GM12891 (cell line): ENCODE measurements at regions not wholly inside any gene's neighbourhood (a gene's known extent, or its start where the extent isn't known, plus 50 kb on each side); places are given as distances from the start of the nearest gene placed in this dataset.

ENCODE experiments used
- PAX5 ChIP-seq: IDR thresholded peaks from 2 replicates; pipeline ENCODE4 v1.6.1; 2011; ENCODE audit warnings: low read length, moderate library complexity, mild to moderate bottlenecking; ENCODE audit not compliant: insufficient read depth, severe bottlenecking
- POLR2A ChIP-seq: IDR thresholded peaks from 2 replicates; pipeline ENCODE4 v1.6.1; 2011; ENCODE audit warnings: low read depth, low read length, control low read depth
- POLR2AphosphoS5 ChIP-seq: IDR thresholded peaks from 2 replicates; pipeline ENCODE4 v1.6.1; 2011; ENCODE audit warnings: low read depth, low read length, control low read depth
- POU2F2 ChIP-seq: IDR thresholded peaks from 2 replicates; pipeline ENCODE4 v1.6.1; 2011; ENCODE audit warnings: low read depth, mild to moderate bottlenecking, control low read depth, low read length, moderate library complexity
- SPI1 ChIP-seq: IDR thresholded peaks from 2 replicates; pipeline ENCODE4 v1.6.1; 2011; ENCODE audit warnings: low read depth, low read length, control low read depth
- TAF1 ChIP-seq: IDR thresholded peaks from 2 replicates; pipeline ENCODE4 v1.6.1; 2011; ENCODE audit warnings: low read depth, low read length, control low read depth

- TF ChIP-seq POLR2A (no peak), POLR2AphosphoS5 (no peak), TAF1 (no peak), POU2F2 (no peak; the same call in 1 of the 2 replicates), PAX5 (no peak), SPI1 (no peak)
Measured at GRCh38 chr6:167706313-167707109, 120.2 kb upstream of the AFDN start.
